Stimulated activated CD4-positive, alpha-beta T cell treated with anti-CD3 and anti-CD28 coated beads, Interleukin-4, amount 100 ng/mL, for 24 hours (primary cell): ENCODE measurements at regions not wholly inside any gene's neighbourhood (a gene's known extent, or its start where the extent isn't known, plus 50 kb on each side); places are given as distances from the start of the nearest gene placed in this dataset.

ENCODE experiments used
- DNase-seq: peaks from one replicate; pipeline ENCODE4 v3.0.0-alpha.2; 2020

DNA sequence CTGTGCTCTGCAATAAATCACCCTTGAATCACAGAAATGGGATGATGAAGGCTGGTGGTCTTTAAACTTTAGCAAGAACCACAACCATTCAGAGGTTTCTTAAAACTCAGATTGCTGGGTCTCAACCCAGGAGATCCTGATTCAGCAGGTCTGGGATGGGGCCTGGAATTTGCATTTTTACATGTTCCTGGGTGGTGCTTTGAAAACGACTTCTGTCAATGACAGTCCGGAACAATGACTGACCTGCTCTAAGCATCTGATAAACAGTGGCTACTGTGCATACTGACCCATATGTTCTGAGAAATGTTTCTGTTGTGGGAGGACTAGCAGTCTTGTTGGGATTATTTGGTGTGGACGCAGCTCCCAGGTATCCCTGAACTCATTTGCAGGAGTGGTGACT, 92.7 kb downstream of the GADD45G start:
- DNase-seq: no peak

DNA sequence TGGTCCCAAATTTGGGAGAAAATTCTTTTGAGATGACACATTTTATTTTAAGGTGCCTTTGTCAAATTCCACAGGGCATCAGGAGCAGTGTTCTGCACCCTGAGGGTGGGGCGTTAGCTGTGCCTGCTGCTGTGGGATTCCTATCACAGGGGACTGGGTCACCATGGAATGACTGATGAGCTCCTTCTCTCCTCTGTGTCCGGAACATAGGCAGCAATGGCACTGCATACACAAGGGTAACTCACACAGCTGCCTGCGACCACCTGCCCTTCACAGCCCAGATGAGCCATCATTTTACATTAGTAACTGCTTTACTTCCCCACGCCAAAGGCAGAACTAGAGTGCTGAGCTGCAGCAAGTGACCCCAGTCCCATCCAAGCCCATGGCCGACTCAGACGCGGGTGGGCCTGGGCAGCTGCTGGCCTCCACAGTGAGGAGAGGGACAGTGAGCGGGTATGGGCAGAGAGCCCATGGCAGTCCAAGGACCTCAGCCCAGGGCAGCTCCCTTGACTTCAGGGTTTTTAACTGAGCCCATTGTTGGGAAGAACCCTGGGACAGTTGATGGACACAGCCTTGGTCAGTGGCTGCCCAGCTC, 93.7 kb downstream of the GADD45G start:
- DNase-seq: no peak

- no peak for DNase-seq
Measured at GRCh38 chr9:89699646-89700045, 94.8 kb downstream of the GADD45G start.

DNA sequence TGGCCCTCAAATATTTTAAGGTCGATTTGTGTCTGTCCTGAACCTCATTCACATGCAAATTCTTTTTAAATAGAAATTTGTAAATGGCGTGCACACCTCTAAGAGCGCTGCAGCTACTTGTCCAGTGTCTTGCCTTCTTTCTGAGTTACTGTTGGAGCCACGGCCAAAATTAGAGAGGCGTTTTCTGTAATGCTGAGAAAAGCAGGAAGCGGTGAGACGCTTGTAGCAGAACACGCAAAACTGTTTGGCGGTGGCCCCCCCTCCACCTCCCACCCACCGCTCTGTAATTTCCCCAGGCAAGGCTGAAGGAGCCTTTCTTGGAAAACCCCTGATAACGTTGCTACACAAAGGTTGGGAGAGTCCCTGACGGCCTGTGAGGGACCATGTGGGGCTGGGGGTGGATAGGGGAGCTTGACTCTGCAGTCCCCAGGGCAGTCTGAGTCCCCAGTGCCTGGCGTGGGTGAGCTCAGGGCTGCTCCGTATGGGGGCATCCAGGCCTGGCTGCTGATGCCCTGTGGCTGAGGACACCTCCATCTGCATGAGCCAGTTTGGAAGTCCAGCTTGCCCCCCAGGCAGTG, 96.5 kb downstream of the GADD45G start:
- peak; percentile 82 for DNase-seq

- DNase-seq: no peak
Measured at GRCh38 chr9:89702401-89702800, 97.6 kb downstream of the GADD45G start.

DNA sequence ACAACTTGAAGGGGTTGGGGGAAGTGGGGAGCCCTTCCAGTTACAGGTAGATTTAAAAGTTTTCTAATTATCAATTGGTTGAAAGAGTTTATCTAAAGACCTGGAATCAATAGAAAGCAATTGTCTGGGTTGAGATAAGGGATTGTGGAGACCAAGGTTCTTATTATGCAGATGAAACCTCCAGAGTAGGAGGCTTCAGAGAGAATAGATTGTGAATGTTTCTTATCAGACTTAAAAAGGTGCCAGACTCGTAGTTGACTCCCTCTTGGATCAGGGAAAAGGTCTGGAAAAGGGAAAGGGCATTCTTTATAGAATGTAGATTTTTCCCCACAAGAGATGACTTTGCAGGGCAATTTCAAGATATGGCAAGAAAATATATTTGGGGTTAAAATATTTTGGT, 100.8 kb downstream of the GADD45G start:
- DNase-seq: no peak

DNA sequence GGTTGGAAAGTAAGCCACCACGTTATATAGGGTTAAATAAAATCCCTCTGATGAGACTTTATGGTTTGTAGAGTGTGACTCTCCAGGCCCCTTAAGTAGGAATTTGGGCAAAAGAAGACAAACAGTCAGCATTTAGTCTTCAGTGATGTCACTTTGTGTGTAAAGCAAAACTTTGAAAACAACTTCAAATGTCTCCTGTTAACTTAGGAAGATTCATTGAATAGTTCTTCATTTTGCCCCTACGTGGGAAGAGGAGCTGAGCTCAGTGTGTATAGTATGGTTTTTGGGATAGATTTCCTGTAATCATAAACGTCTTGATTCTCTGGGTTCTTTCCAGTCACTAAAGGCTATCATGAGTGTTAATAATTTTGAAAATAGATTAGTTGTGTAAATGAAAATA, 101.3 kb downstream of the GADD45G start:
- DNase-seq: no peak

GRCh38 chr9:89706731-89707191, 101.9 kb downstream of the GADD45G start:
- DNase-seq: no peak

DNA sequence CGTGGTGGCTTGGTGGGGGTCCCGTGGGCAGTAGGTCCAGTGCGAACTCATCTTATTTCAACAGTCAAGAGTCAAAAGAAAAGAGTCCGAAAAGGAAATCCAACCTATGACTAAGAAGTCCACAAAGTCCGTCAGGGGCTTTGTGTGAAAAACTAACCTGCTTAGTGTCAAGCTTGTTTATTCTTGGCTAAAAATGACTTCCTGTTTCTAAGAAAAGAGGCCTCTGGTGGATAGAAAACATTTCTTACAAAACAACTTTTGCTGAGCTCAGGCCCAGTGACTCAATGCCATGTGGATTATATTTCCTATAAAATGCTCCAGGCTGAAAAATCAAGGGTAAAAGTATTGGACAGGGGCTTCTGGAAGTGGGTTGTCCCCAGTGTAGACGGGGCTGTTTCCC, 105.9 kb downstream of the GADD45G start:
- DNase-seq: no peak

GRCh38 chr9:89711866-89712265, 107.1 kb downstream of the GADD45G start:
- DNase-seq: no peak

- DNase-seq: no peak
Measured at GRCh38 chr9:89712283-89712682, 107.5 kb downstream of the GADD45G start.

- DNase-seq: no peak
Measured at GRCh38 chr9:89714321-89714720, 109.5 kb downstream of the GADD45G start.

DNA sequence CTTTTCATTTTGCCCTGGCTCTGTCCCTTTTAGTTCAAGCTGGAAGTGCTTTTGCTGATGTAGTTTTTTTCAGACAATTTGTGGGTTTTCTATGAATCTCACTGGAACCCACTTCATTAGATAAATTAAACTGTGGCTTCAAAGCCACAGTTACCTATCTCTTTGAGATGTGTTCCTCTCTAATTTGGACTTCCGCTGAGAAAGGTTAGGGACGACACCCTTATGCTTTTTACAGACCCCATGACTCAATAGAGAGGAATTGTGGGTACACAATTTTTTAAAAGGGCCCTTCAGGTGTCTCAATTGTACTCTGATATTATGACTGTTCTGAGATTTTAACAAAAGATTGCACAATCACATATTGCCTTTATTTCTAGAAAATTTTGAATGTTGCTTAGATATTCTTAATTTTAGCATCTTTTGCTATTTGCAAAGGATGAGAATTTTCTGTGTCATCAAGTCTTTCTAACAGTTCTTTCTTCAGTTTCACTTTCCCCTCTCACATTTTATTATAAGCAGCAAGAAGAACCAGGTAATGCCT, 110.6 kb downstream of the GADD45G start:
- no peak for DNase-seq

DNA sequence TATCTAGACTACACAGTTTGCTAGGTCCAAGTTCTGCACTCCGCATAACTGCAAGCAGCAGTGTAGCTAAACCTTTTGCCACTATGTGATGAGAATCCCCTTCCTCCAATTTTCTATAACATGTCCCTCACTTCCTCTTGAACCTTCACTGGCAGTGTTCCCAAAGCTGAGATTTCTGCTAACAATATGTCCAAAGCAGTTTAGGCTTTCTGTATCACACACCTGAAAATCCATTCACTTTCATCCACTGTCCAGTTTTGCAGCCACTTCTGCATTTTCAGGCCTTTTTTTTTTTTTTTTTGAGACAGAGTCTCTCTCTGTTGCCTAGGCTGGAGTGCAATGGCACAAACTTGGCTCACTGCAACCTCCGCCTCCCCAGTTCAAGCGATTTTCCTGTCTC, 111.1 kb downstream of the GADD45G start:
- DNase-seq: no peak

DNA sequence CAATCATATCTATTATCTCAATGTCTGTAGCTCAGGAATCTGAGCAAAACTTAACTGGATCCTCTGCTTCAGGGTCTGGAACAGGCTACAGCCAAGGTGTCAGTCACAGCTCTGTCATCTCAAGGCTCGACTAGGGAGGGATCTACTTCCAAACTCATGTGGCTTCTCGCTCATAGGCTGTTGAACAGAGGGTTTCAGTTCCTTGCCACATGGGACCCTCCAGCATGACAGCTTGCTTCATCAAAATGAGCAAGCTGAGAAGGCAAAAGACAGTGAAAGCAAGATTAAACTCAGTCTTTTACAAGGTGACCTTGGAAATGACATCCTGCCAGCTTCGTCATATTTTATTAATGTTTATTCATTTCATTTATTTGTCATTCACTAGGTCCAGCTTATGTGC, 111.7 kb downstream of the GADD45G start:
- no peak for DNase-seq

- DNase-seq: no peak
Measured at GRCh38 chr9:89718176-89718575, 113.4 kb downstream of the GADD45G start.

DNA sequence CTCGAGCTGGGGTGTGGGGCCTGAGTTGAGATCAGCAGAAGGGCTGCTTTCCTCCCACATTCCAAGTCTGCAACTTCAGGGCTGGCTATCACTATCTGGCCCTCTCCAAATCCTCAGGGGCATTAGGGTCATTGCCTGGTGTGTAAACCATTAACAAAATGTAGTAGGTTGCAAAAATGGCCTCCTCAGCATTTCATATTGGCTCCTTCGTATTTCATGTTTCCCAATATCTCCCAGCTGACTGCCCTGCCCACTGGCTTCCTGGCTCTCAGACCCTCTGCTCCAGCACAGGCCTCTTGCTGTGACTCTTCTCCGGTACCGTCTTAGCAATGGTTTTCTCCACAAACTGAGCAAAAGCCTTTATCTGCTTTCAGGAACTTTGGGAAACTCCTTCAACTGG, 113.8 kb downstream of the GADD45G start:
- no peak for DNase-seq

- DNase-seq: no peak
Measured at GRCh38 chr9:89719202-89719601, 114.4 kb downstream of the GADD45G start.

GRCh38 chr9:89720696-89721175, 115.9 kb downstream of the GADD45G start:
- no peak for DNase-seq

DNA sequence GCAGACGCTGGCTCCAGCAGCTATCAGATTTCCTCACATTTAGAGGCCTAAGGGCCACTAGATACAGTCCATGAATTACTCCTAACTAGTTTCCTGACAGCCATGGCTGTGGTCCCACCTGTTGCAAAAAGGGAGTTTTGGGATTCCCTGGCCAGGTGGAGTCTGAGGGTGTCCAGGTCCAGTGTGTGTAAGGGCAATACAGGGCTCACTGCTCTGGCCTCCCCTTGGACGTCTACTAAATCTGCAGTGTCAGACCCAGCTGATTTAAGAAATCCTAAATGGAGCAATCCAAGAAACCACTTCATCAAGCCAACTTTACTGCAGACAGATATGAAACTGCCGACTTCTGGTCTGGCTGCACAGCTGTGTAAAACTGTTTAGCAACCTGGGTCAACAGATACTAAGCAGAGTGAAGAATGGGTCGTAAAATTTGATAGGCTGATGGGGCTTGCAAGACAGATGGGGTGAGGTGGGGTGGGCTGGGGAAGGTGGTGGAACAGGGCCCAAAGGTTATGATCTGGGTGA, 116.4 kb downstream of the GADD45G start:
- no peak for DNase-seq

DNA sequence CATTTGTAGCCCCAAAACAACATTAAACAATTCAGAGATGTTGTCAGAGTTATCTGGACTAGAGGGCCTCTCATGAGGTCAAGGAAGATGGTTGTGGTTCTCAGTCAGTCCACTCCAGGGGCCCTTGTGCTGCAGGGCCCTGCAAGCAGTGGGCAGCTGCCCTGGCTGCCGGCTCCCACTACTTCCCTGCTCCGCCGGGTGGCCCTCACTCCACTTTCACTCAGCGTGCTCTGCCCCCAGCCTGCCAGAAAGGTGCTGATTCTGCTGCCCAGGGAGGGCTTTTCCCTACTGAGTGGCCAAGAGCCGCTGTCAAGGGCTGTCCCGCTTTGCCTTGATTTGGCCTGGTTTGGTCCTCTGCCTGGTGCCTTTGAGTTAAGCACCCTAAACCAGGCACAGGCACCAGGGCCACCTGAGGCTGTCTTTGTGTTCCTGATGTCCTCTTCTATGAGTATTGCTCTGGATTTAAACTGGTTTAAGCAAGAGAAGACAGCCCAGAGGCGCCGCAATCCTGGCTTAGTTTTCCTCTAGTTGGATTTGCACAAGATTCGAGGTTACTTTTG, 117.2 kb downstream of the GADD45G start:
- DNase-seq: no peak

GRCh38 chr9:89722712-89723111, 117.9 kb downstream of the GADD45G start:
- no peak for DNase-seq

DNA sequence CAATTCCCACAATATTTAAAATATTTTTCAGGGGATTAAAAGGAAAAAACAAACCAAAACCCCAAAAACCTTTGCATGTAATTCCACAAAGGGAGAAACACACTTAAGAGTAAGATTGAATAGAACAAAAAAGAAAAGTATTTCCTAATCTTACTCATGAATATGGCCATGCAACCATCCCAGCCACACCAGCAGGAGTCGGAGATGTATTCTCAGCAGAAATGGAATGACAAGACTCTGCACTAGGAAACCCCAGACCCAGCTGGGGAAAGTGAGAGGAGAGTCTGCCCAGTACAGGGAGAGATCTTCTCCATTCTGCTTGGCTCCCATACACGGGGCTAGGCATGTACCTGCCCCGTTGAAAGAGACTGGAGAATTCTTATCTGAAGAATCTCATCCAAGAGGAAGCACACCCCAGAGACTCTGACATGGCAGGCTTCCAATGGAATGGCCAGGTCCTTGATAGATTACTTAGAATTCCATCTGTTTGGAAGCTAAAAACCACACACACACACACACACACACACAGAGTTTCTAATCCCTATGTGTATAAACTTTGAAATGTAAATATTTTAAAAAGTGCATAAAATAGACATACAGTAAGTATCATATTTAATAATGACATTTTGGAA, 118.8 kb downstream of the GADD45G start:
- no peak for DNase-seq

DNA sequence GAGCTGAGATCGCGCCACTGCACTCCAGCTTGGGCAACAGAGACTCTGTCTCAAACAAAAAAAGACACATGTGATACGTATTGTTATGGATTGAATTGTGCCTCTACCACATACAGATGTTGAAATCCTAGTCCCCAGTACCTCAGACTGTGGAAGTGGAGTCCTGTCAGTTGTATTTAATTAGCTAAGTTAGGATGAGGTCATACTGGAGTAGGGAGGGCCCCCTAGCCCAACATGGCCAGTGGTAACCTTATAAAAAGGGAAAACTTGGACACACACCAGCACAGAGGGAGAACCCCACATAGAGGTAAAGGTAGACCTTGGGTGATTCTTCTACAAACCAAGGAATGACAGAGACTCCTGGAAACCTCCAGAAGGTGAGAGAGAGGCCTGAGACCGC, 119.8 kb downstream of the GADD45G start:
- DNase-seq: no peak
